Coronary artery (tissue), 2 donors: ENCODE measurements at regions not wholly inside any gene's neighbourhood (a gene's known extent, or its start where the extent isn't known, plus 50 kb on each side); places are given as distances from the start of the nearest gene placed in this dataset.

ENCODE experiments used
- DNase-seq: peaks from one replicate; pipeline ENCODE4 v3.0.0-alpha.2; 2017; ENCODE audit warnings: low spot score
- H3K27ac ChIP-seq, 2 donors: fragments of 200-600 bp; sonication (generic); one replicate each; pipeline ENCODE4 v1.5.1; 2016 to 2019
- H3K4me3 ChIP-seq: fragments of 200-600 bp; sonication (generic); 2 replicates; pipeline ENCODE4 v1.5.1; 2016; ENCODE audit warnings: mild to moderate bottlenecking, moderate library complexity
- TF ChIP-seq, protein P1 (sequence below): fragments of 200-600 bp; sonication (generic); IDR thresholded peaks from one replicate; pipeline ENCODE4 v1.5.1; 2019; ENCODE audit warnings: antibody characterized with exemption

DNA sequence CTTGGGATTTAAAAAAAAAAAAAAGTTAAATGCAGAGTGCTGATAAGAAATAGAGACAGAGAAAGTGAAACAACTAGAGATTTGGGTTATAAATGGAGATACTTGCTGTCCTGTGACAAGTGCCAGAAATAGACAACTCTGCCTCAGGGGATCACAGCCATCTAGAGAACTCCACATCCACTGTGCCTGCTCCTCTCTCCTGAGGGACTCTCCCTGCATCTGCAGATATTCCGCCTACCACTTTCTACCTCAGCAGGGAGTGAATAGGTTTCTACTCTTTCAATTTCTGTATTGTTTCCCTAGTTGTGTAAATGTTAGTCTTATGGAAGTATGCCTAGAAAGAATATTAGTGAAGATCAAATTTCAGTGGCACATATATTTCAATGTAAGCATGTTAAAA, 307.2 kb downstream of the HTR1A start:
- TF ChIP-seq, protein P1, sequence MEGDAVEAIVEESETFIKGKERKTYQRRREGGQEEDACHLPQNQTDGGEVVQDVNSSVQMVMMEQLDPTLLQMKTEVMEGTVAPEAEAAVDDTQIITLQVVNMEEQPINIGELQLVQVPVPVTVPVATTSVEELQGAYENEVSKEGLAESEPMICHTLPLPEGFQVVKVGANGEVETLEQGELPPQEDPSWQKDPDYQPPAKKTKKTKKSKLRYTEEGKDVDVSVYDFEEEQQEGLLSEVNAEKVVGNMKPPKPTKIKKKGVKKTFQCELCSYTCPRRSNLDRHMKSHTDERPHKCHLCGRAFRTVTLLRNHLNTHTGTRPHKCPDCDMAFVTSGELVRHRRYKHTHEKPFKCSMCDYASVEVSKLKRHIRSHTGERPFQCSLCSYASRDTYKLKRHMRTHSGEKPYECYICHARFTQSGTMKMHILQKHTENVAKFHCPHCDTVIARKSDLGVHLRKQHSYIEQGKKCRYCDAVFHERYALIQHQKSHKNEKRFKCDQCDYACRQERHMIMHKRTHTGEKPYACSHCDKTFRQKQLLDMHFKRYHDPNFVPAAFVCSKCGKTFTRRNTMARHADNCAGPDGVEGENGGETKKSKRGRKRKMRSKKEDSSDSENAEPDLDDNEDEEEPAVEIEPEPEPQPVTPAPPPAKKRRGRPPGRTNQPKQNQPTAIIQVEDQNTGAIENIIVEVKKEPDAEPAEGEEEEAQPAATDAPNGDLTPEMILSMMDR = no peak
- Histone ChIP-seq H3K27ac (no peak overlapping the region), H3K4me3 (no peak overlapping the region)
- no peak for DNase-seq

DNA sequence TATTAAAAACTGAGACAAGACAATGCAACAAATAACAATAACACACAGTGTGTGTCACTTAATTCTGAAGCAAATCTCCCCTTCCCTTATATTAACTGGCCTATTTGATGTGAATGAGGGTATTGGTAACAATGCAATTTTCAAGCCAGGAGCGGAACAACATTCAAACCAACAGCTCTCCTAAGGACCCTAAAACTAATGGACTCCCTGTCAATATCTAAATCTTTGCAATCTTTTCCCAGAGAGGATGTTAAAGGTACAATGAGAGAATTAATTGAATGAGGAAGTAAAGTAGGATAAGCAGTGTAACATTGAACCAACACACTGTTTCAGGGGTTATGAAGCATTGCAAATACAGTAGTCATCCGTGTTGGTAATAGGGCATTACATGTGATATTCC, 311.7 kb downstream of the HTR1A start:
- no peak overlapping the region for H3K4me3 ChIP-seq
- TF ChIP-seq, protein P1 = no peak
- no peak for DNase-seq

DNA sequence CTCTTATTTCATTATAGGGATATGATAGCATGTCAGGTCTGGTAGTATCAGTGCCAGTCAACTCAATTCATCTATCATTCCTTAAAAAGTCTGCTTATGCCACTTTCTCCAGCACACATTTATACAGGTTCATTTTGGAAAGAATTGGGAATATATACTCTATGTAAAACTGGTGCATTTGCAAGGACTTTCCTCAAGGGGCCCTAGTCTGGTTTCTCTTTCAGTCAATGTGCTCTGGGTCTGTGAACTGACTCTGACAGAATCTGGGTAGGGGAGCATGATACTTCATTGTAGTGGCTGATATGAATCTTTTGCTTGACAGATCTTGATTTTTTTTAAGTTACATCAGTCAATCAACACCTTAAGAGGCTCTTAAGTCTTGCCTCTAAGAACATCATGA, 313.9 kb downstream of the HTR1A start:
- Histone ChIP-seq H3K27ac (no peak overlapping the region), H3K4me3 (no peak overlapping the region)
- TF ChIP-seq, protein P1 = no peak
- no peak for DNase-seq

More for the DNA sequence above, 311.7 kb downstream of the HTR1A start:
- no peak overlapping the region for H3K27ac ChIP-seq

DNA sequence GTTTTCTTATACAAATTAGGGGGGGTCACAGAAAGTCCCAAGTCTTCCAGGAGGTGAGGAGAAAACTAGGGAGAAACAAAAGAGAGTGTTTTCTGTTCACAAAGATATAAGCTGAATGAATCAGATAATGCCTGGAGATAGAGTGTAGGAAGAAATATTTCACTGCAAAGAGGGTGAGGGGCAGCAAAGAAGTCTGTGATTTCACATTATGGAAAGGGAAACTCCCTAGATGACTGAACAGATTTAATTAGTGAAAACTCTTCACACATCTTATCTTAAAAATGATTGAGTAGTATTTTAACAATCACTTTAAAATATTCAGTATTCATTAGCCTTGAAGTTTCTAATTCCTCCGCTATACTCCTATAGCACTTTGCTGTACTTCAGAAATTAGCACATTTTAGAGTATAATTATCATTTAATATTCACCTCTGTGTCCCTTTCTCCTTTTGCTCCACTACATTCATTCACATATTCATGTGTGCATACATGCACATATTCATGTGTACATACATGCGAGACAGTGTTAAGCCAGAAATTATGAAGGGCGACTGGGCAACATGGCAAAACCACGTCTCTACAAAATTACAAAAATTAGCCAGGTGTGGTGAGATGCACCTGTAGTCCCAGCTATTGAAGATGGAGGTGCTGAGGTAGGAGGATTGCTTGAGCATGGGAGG, 332.2 kb downstream of the HTR1A start:
- no peak for DNase-seq
- H3K27ac ChIP-seq = no peak overlapping the region
- TF ChIP-seq, protein P1 = no peak
- H3K4me3 ChIP-seq = no peak overlapping the region

DNA sequence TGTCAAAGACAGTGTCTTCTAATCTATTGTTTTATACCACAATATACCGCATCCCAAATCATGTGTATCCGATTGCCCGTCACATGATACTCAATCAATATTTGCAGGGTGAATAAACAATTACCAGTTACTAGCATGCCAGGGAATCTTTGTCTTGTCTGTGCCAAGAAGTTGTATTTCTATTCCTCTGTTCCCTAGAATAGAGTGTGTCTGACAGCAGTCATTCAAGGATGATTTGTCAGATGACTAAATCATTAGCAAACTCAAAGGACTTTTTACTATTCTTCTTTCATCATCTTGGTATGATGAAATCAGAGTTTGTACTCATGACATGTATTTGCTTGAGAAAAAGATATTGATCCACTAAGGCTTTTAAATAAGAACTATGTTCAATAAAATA, 348.8 kb downstream of the HTR1A start:
- no peak for DNase-seq
- TF ChIP-seq, protein P1 = no peak
- Histone ChIP-seq H3K4me3 (no peak overlapping the region), H3K27ac (no peak overlapping the region)

DNA sequence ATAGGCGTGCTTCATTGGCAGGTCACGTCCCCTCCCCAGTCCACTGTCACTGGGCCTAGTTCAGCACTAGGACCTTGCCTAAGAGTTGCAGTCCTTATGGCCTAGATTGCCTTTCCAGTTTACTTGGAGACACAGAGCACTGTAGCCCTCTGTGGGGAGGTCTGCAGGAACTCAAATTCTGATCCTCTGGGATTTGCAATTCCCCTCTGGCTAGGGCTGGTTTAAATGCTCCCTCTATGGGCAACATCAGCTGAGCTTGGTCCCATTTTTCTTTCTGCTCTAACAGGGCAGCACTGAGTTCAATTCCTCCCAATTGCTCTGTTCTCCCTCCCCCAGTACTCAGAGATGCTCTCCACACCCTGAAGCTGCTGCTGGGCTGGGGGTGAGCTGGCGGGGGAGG, 358.2 kb downstream of the HTR1A start:
- Histone ChIP-seq H3K4me3 (no peak overlapping the region), H3K27ac (no peak overlapping the region)
- DNase-seq = no peak
- TF ChIP-seq, protein P1 = no peak

DNA sequence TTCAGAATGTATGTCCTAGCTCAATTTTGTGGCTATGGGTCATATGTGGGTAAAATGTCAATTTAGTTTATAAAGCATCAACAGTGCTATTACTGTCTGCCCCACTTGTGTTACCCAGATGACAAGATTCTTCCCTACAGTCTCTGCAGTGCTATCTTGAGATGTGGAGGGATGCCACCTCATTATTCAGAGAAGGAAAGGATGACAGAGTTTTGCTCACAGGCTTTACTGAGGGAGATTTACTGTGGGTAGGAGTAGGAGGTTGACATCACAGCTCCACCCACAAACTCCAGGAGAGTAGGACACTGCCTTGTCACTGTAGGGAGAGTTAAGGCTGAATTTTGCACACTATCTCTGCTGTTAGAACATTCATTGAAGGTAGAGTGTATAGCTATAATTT, 359.3 kb downstream of the HTR1A start:
- H3K4me3 ChIP-seq = no peak overlapping the region
- TF ChIP-seq, protein P1 = no peak
- no peak overlapping the region for H3K27ac ChIP-seq
- DNase-seq = no peak
